ENCODE measurements at regions not wholly inside any gene's neighbourhood (a gene's known extent, or its start where the extent isn't known, plus 50 kb on each side); places are given as distances from the start of the nearest gene placed in this dataset.

GRCh38 chr17:6274310-6274709 lies 160.6 kb downstream of the AIPL1 start:
- TF ChIP-seq POLR2A (IDR thresholded peaks at IDR 0.05) (no peak), CTCF (IDR thresholded peaks at IDR 0.05) (no peak)

All from body of pancreas (tissue), 4 donors.